Astrocyte (in vitro differentiated cells and primary cell): ENCODE measurements at regions not wholly inside any gene's neighbourhood (a gene's known extent, or its start where the extent isn't known, plus 50 kb on each side); places are given as distances from the start of the nearest gene placed in this dataset.

Source experiments
- DNase-seq: peaks from one replicate; pipeline ENCODE4 v3.0.0-alpha.2; 2010; ENCODE audit warnings: low read depth
- FAIRE-seq: peaks from 2 replicates; lab custom pipeline; 2011; peaks lifted over from hg19 to GRCh38; lab: Jason Lieb, UNC
- H2AFZ ChIP-seq: 2 replicates; pipeline ENCODE4 v1.6.0; 2012; ENCODE audit warnings: low read depth, low read length, inconsistent platforms
- H3K27ac ChIP-seq: 2 replicates; pipeline ENCODE4 v1.5.1; 2011; ENCODE audit warnings: low read depth, low read length, inconsistent platforms
- H3K27me3 ChIP-seq: 2 replicates; pipeline ENCODE4 v1.6.0; 2011; ENCODE audit warnings: low read length, inconsistent platforms; ENCODE audit not compliant: insufficient read depth
- H3K36me3 ChIP-seq: 2 replicates; pipeline ENCODE4 v1.5.1; 2011; ENCODE audit warnings: low read length, inconsistent platforms; ENCODE audit not compliant: insufficient read depth
- H3K4me1 ChIP-seq: 2 replicates; pipeline ENCODE4 v1.5.1; 2011; ENCODE audit warnings: low read length, inconsistent platforms; ENCODE audit not compliant: insufficient read depth
- H3K4me2 ChIP-seq: 2 replicates; pipeline ENCODE4 v1.6.0; 2012; ENCODE audit warnings: low read length, inconsistent platforms
- H3K4me3 ChIP-seq: 2 replicates; pipeline ENCODE4 v1.5.1; 2011; ENCODE audit warnings: low read depth, mild to moderate bottlenecking, low read length, inconsistent platforms; ENCODE audit not compliant: insufficient read depth
- H3K79me2 ChIP-seq: 2 replicates; pipeline ENCODE4 v1.6.0; 2012; ENCODE audit warnings: mild to moderate bottlenecking, low read length, inconsistent platforms; ENCODE audit not compliant: insufficient read depth
- H3K9ac ChIP-seq: 2 replicates; pipeline ENCODE4 v1.6.0; 2012; ENCODE audit warnings: mild to moderate bottlenecking, low read length, inconsistent platforms
- H3K9me3 ChIP-seq: 2 replicates; pipeline ENCODE4 v1.5.1; 2012; ENCODE audit warnings: low read depth, mild to moderate bottlenecking, low read length, inconsistent platforms; ENCODE audit not compliant: insufficient read depth
- H4K20me1 ChIP-seq: 2 replicates; pipeline ENCODE4 v1.6.0; 2012; ENCODE audit warnings: low read length, inconsistent platforms; ENCODE audit not compliant: insufficient read depth
- H3K27ac Mint-ChIP-seq: one replicate; pipeline ENCODE4 v1.8.0; 2021; ENCODE audit warnings: mild to moderate bottlenecking, mixed read lengths; ENCODE audit not compliant: unreplicated experiment
- H3K27me3 Mint-ChIP-seq: one replicate; pipeline ENCODE4 v1.8.0; 2021; ENCODE audit warnings: low read depth, mixed read lengths; ENCODE audit not compliant: unreplicated experiment
- H3K36me3 Mint-ChIP-seq: one replicate; pipeline ENCODE4 v1.8.0; 2021; ENCODE audit warnings: low read depth, mixed read lengths; ENCODE audit not compliant: unreplicated experiment
- H3K4me1 Mint-ChIP-seq: one replicate; pipeline ENCODE4 v1.8.0; 2021; ENCODE audit warnings: low read depth, mixed read lengths; ENCODE audit not compliant: unreplicated experiment
- H3K4me3 Mint-ChIP-seq: one replicate; pipeline ENCODE4 v1.8.0; 2021; ENCODE audit warnings: mild to moderate bottlenecking, moderate library complexity, mixed read lengths; ENCODE audit not compliant: unreplicated experiment
- H3K9me3 Mint-ChIP-seq: one replicate; pipeline ENCODE4 v1.8.0; 2021; ENCODE audit warnings: mild to moderate bottlenecking, mixed read lengths; ENCODE audit not compliant: unreplicated experiment
- EZH2 ChIP-seq: IDR thresholded peaks from 2 replicates; pipeline ENCODE4 v1.6.1; 2012; ENCODE audit warnings: mild to moderate bottlenecking, low read length, inconsistent platforms; ENCODE audit not compliant: insufficient read depth
- TF ChIP-seq, protein P1 (sequence below): IDR thresholded peaks from 2 replicates; pipeline ENCODE4 v1.5.1; 2011; ENCODE audit warnings: low read depth, mild to moderate bottlenecking, inconsistent platforms, low read length, moderate library complexity; ENCODE audit not compliant: insufficient read depth

DNA sequence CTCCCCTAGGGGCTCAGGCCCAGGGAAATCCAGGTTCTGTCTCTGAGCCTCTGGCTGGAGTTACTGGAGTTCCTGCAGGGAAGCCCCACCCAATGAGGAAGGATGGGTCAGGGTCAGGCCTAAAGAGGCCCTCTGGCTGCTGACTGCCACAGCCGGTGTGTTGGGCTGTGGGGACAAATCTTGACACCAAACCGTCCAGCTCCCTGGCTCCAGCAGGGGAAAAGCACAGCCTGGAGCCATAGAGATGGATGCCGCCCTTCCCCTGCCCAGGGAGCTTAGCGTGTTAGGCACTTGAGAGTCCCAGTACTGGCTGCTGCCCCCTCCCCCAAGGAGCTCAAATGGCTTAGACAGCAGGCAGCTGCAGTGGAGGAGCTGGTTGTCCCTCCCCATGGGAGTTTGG, 321.3 kb upstream of the LCORL start:
- Histone ChIP-seq H3K27ac (no peak overlapping the region), H3K4me1 (no peaks in the 10 kb centered on the region), H3K4me2 (no peak overlapping the region), H3K27me3 (no peaks in the 10 kb centered on the region), H3K79me2 (no peaks in the 10 kb centered on the region), H3K36me3 (no peaks in the 10 kb centered on the region), H4K20me1 (no peaks in the 10 kb centered on the region), H3K4me3 (no peak overlapping the region), H3K9me3 (peaks cover 4% of the 10 kb centered on the region), H3K9ac (no peak overlapping the region), H2AFZ (no peak overlapping the region)
- FAIRE-seq: no peak
- no peak for DNase-seq
- Mint-ChIP-seq H3K27me3 (no peaks in the 10 kb centered on the region), H3K9me3 (peaks cover 5% of the 10 kb centered on the region), H3K27ac (no peak overlapping the region), H3K4me1 (no peaks in the 10 kb centered on the region), H3K4me3 (no peak overlapping the region), H3K36me3 (no peaks in the 10 kb centered on the region)
- TF ChIP-seq, protein P1, sequence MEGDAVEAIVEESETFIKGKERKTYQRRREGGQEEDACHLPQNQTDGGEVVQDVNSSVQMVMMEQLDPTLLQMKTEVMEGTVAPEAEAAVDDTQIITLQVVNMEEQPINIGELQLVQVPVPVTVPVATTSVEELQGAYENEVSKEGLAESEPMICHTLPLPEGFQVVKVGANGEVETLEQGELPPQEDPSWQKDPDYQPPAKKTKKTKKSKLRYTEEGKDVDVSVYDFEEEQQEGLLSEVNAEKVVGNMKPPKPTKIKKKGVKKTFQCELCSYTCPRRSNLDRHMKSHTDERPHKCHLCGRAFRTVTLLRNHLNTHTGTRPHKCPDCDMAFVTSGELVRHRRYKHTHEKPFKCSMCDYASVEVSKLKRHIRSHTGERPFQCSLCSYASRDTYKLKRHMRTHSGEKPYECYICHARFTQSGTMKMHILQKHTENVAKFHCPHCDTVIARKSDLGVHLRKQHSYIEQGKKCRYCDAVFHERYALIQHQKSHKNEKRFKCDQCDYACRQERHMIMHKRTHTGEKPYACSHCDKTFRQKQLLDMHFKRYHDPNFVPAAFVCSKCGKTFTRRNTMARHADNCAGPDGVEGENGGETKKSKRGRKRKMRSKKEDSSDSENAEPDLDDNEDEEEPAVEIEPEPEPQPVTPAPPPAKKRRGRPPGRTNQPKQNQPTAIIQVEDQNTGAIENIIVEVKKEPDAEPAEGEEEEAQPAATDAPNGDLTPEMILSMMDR: no peak
- no peak for TF ChIP-seq EZH2

DNA sequence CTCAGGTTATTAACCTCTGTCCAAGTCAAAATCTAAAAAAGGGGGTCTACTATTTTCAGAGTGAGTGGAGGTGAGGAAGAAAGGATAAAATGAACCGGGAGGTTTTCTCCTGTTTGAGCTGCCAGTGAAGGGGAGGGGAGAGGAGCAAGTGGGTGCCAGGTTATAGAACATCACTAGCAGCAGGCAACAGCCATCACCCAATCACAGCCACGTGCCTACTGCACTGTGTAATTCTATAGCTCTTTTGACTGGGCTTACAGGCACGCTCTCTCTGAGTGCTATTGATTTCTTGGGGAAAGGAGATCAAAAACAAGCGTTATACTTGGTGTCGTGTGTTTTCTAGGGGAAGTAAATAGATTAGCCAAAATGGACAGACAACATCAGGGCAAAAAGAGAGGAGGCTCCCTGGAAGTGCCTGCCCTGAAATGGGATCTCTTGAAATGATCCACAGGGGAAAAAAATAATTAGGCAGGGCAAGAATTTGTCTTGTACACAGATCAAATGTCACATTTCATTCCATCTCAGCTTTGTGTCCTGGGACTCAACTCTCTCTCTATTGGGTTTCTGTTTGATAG, 300.5 kb upstream of the LCORL start:
- no peak for FAIRE-seq
- H3K27ac Mint-ChIP-seq: no peak overlapping the region
- no peak overlapping the region for H3K4me3 Mint-ChIP-seq

DNA sequence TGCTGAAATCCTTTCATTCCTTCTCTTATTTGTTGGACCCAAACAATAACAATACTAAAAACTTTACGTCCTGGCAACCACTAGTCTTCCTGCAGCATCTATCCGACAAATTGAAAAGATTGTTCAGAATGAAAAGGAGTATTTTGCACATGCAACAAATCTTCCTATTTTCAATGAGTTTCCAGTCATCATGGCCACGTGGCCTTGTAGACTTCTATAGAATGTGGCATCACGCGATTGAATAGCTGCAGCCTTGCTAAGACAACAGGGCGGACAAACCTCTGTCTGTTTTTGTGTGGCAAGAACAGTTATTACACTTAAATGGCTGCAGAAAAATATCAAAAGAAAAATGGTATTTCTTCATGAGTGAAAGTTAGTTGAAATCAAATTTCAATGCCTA, 297.9 kb upstream of the LCORL start:
- H3K27me3 ChIP-seq: no peaks in the 10 kb centered on the region
- DNase-seq (no peak), FAIRE-seq (no peak)
- H3K27me3 Mint-ChIP-seq: no peaks in the 10 kb centered on the region
- H2AFZ ChIP-seq: peak overlapping the region; percentile 41
- no peak overlapping the region for H3K9ac ChIP-seq
- no peak for TF ChIP-seq EZH2
- TF ChIP-seq, protein P1: no peak
- H3K4me1 ChIP-seq: no peaks in the 10 kb centered on the region
- H3K4me2 ChIP-seq: no peak overlapping the region
- no peaks in the 10 kb centered on the region for H3K4me1 Mint-ChIP-seq
- H3K9me3 Mint-ChIP-seq: no peaks in the 10 kb centered on the region
- H3K4me3 Mint-ChIP-seq: no peak overlapping the region
- no peak overlapping the region for H3K27ac ChIP-seq
- no peaks in the 10 kb centered on the region for H3K36me3 ChIP-seq
- H3K36me3 Mint-ChIP-seq: no peaks in the 10 kb centered on the region
- no peaks in the 10 kb centered on the region for H3K9me3 ChIP-seq
- H3K79me2 ChIP-seq: no peaks in the 10 kb centered on the region
- no peaks in the 10 kb centered on the region for H4K20me1 ChIP-seq
- H3K4me3 ChIP-seq: no peak overlapping the region
- H3K27ac Mint-ChIP-seq: no peak overlapping the region

More for the DNA sequence above, 300.5 kb upstream of the LCORL start:
- Mint-ChIP-seq H3K4me1 (no peaks in the 10 kb centered on the region), H3K36me3 (no peaks in the 10 kb centered on the region), H3K9me3 (no peaks in the 10 kb centered on the region), H3K27me3 (no peaks in the 10 kb centered on the region)
- Histone ChIP-seq H3K4me3 (no peak overlapping the region), H3K9me3 (no peaks in the 10 kb centered on the region), H3K79me2 (no peaks in the 10 kb centered on the region), H3K36me3 (no peaks in the 10 kb centered on the region), H2AFZ (no peak overlapping the region), H3K4me2 (no peak overlapping the region), H4K20me1 (no peaks in the 10 kb centered on the region), H3K27ac (no peak overlapping the region), H3K4me1 (no peaks in the 10 kb centered on the region), H3K27me3 (no peaks in the 10 kb centered on the region), H3K9ac (no peak overlapping the region)
- TF ChIP-seq, protein P1: no peak
- TF ChIP-seq EZH2: no peak
- no peak for DNase-seq
